ENCODE measurements at regions not wholly inside any gene's neighbourhood (a gene's known extent, or its start where the extent isn't known, plus 50 kb on each side); places are given as distances from the start of the nearest gene placed in this dataset.
"Not testable (repeated sequence)": the region's sequence is repeated elsewhere in the genome, so short reads cannot be mapped to it uniquely, and the experiment has no call there.

GRCh38 chr11:88050247-88050646, 125.0 kb downstream of the RAB38 start:
- no peaks in the 10 kb centered on the region for H3K9me3 ChIP-seq (ENCODE audit: control insufficient read depth in 1 of 2, insufficient read depth in 1 of 2, low read depth in 1 of 2, low read length in 2 of 2)
- no peak overlapping the region for H3K27ac ChIP-seq (ENCODE audit: low read depth, low read length)
- H3K4me2 ChIP-seq (ENCODE audit: low read length), result no peak overlapping the region
- no peaks in the 10 kb centered on the region for H3K9me2 ChIP-seq (ENCODE audit: insufficient read depth)
- no peaks in the 10 kb centered on the region for H4K20me1 ChIP-seq (ENCODE audit: insufficient read depth)
- ChIA-PET RAD21 (ENCODE audit: low non-redundant PET in 1 of 2, low total read pairs in 2 of 2, uncharacterized antibody in 2 of 2, unreplicated experiment in 2 of 2) (no interaction called here), POLR2A (no interaction called here), CTCF (no interaction called here)
- intact Hi-C loops (cut with micrococcal nuclease), result no loop called here
- H3K4me1 ChIP-seq (ENCODE audit: control insufficient read depth in 1 of 2, insufficient read depth in 2 of 2, low read length in 2 of 2), result no peaks in the 10 kb centered on the region
- H2AFZ ChIP-seq (ENCODE audit: low read depth, low read length, poor library complexity, severe bottlenecking), result no peak overlapping the region
- H3K27me3 ChIP-seq (ENCODE audit: insufficient read depth, low read length), result no peaks in the 10 kb centered on the region
- BruUV-seq (replicated peaks), result no TSS peak
- H3K36me3 ChIP-seq (ENCODE audit: control insufficient read depth in 1 of 2, insufficient read depth in 2 of 2, low read length in 2 of 2), result no peaks in the 10 kb centered on the region
- ATAC-seq (no peak), DNase-seq (ENCODE audit: low read depth, low spot score) (no peak)
- H3K79me2 ChIP-seq (ENCODE audit: insufficient read depth, low read length), result no peaks in the 10 kb centered on the region
- TF ChIP-seq SIN3A (IDR thresholded peaks at IDR 0.05; ENCODE audit: low read depth) (no peak), EZH2 (IDR thresholded peaks at IDR 0.05) (no peak), ATF3 (IDR thresholded peaks at IDR 0.05) (no peak), YY1 (IDR thresholded peaks at IDR 0.05; ENCODE audit: extremely low read depth, insufficient replicate concordance, low read depth, low read length) (no peak), POLR2A (IDR thresholded peaks at IDR 0.05; ENCODE audit: borderline replicate concordance, extremely low read depth, insufficient read depth, insufficient read length) (no peak), SRF (IDR thresholded peaks at IDR 0.05; ENCODE audit: low read depth) (no peak), EZH2phosphoT487 (IDR thresholded peaks at IDR 0.05; ENCODE audit: borderline replicate concordance) (no peak), TCF7L2 (IDR thresholded peaks at IDR 0.05; ENCODE audit: borderline replicate concordance, extremely low read depth, insufficient read depth, insufficient read length) (no peak), FOSL1 (IDR thresholded peaks at IDR 0.05; ENCODE audit: low read depth) (no peak)
- H3K9ac ChIP-seq (ENCODE audit: low read length), result no peak overlapping the region
- no peak overlapping the region for H3K4me3 ChIP-seq (replicated peaks in 1 of 2; ENCODE audit: low read depth in 1 of 2, low read length in 2 of 2)

- H4K20me1 ChIP-seq (ENCODE audit: insufficient read depth); H3K27me3 ChIP-seq (ENCODE audit: insufficient read depth, low read length); ATAC-seq; H2AFZ ChIP-seq (ENCODE audit: low read depth, low read length, poor library complexity, severe bottlenecking); H3K9me2 ChIP-seq (ENCODE audit: insufficient read depth); H3K9ac ChIP-seq (ENCODE audit: low read length); H3K36me3 ChIP-seq (ENCODE audit: control insufficient read depth in 1 of 2, insufficient read depth in 2 of 2, low read length in 2 of 2); H3K79me2 ChIP-seq (ENCODE audit: insufficient read depth, low read length); H3K4me2 ChIP-seq (ENCODE audit: low read length); POLR2A ChIA-PET; DNase-seq (ENCODE audit: low read depth, low spot score); BruUV-seq (replicated peaks); CTCF ChIA-PET; H3K4me3 ChIP-seq (replicated peaks in 1 of 2; ENCODE audit: low read depth in 1 of 2, low read length in 2 of 2); H3K27ac ChIP-seq (ENCODE audit: low read depth, low read length); H3K4me1 ChIP-seq (ENCODE audit: control insufficient read depth in 1 of 2, insufficient read depth in 2 of 2, low read length in 2 of 2); RAD21 ChIA-PET (ENCODE audit: low non-redundant PET in 1 of 2, low total read pairs in 2 of 2, uncharacterized antibody in 2 of 2, unreplicated experiment in 2 of 2); H3K9me3 ChIP-seq (ENCODE audit: control insufficient read depth in 1 of 2, insufficient read depth in 1 of 2, low read depth in 1 of 2, low read length in 2 of 2); intact Hi-C loops (cut with micrococcal nuclease): not testable (repeated sequence)
Measured at GRCh38 chr11:88045288-88045687, 130.0 kb downstream of the RAB38 start.

GRCh38 chr11:88044658-88045057, 130.6 kb downstream of the RAB38 start:
- H2AFZ ChIP-seq (ENCODE audit: low read depth, low read length, poor library complexity, severe bottlenecking); RAD21 ChIA-PET (ENCODE audit: low non-redundant PET in 1 of 2, low total read pairs in 2 of 2, uncharacterized antibody in 2 of 2, unreplicated experiment in 2 of 2); H3K79me2 ChIP-seq (ENCODE audit: insufficient read depth, low read length); H3K4me2 ChIP-seq (ENCODE audit: low read length); BruUV-seq (replicated peaks); H3K4me1 ChIP-seq (ENCODE audit: control insufficient read depth in 1 of 2, insufficient read depth in 2 of 2, low read length in 2 of 2); CTCF ChIA-PET; H3K9me2 ChIP-seq (ENCODE audit: insufficient read depth); H4K20me1 ChIP-seq (ENCODE audit: insufficient read depth); H3K27ac ChIP-seq (ENCODE audit: low read depth, low read length); H3K9me3 ChIP-seq (ENCODE audit: control insufficient read depth in 1 of 2, insufficient read depth in 1 of 2, low read depth in 1 of 2, low read length in 2 of 2); H3K36me3 ChIP-seq (ENCODE audit: control insufficient read depth in 1 of 2, insufficient read depth in 2 of 2, low read length in 2 of 2); DNase-seq (ENCODE audit: low read depth, low spot score); POLR2A ChIA-PET; ATAC-seq; H3K4me3 ChIP-seq (replicated peaks in 1 of 2; ENCODE audit: low read depth in 1 of 2, low read length in 2 of 2); intact Hi-C loops (cut with micrococcal nuclease); H3K27me3 ChIP-seq (ENCODE audit: insufficient read depth, low read length); H3K9ac ChIP-seq (ENCODE audit: low read length): not testable (repeated sequence)

Measured in HCT116 (cell line).